Renal cortex interstitium (tissue), 11 donors: ENCODE measurements at regions not wholly inside any gene's neighbourhood (a gene's known extent, or its start where the extent isn't known, plus 50 kb on each side); places are given as distances from the start of the nearest gene placed in this dataset.
A peak's percentile ranks its signal among the peaks of the same experiment; 100 is the strongest.
"Not testable (repeated sequence)": the region's sequence is repeated elsewhere in the genome, so short reads cannot be mapped to it uniquely, and the experiment has no call there.

Experiments used
- DNase-seq, 11 donors: peaks; one replicate each; pipeline ENCODE4 v3.0.0-alpha.2; 2013; ENCODE audit warnings: low read depth in 9 of 11, low spot score in 4 of 11; ENCODE audit errors: extremely low read depth in 1 of 11

DNA sequence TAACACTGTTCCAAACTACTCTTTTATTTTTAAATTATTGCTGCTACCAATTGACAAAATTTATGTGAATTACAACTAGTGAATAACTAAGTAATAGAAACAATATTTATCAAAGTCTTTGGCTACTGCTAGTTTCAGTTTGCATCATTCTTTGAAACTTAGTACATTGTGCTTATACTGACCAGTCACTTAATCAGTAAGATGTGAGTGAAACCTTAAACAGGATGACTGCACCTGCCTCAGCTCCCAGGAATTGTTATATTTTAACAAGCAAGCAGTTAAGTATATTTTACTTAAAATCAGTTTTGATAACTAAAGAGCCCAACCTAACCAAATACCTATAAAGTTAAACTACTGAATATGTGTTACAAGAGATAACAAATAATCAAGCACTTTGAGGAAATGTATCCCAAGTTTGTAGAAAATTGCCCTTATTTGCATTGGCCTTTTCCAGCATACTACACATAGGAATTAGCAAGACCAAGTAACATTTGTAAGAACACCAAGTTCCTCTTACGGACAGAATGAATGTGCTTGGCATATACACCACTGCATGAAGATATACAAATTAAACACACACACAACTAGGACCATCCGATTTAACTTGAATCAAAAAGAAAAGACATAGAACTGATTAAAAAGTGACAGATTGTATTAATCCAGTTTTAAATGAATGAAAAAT, 545.5 kb upstream of the DAB2 start:
- no peak for DNase-seq

DNA sequence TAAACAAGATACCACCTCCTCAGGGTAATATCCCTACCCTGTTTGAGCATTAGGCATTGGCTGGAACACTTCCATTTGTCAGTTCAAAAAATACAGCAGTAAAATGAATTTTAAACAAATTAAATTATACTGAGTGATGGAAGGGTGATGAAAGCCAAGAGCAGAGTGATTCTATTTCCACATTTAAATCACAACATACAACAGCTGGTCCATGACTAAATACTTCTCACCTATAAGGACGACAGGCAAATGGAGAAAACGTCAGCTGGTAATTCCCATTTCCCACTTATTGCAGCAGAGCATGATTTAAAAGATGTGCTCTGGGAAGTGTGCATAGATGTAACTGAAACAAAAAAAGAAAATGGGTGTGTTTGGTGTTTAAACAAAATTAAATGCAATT, 543.6 kb upstream of the DAB2 start:
- DNase-seq, result no peak

DNA sequence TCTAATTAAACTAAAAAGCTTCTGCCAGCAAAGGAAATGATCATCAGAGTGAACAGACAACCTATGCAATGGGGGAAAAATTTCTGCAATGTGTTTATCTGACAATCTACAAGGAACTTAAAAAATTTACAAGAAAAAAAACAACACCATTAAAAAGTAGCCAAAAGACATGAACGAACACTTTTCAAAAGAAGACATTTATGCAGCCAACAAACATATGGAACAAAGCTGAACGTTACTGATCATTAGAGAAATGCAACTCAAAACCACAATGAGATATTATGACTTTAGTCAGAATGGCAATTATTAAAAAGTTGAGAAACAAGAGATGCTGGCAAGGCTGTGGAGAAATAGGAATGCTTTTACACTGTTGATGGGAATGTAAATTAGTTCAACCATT, 530.4 kb upstream of the DAB2 start:
- no peak for DNase-seq

DNA sequence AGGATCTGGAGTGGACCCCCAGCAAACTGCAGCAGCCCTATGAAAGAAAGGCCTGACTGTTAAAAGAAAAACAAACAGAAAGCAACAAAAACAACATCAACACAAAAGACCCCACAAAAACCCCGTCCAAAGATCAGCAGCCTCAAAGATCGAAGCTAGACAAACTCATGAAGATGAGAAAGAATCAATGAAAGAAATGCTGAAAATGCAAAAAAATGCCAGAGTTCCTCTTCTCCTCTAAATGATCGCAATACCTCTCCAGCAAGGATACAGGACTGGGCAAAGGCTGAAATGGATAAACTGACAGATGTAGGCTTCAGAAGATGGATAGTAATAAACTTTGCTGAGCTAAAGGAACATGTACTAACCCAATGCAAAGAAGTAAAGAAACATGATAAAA, 526.3 kb upstream of the DAB2 start:
- DNase-seq, result no peak

DNA sequence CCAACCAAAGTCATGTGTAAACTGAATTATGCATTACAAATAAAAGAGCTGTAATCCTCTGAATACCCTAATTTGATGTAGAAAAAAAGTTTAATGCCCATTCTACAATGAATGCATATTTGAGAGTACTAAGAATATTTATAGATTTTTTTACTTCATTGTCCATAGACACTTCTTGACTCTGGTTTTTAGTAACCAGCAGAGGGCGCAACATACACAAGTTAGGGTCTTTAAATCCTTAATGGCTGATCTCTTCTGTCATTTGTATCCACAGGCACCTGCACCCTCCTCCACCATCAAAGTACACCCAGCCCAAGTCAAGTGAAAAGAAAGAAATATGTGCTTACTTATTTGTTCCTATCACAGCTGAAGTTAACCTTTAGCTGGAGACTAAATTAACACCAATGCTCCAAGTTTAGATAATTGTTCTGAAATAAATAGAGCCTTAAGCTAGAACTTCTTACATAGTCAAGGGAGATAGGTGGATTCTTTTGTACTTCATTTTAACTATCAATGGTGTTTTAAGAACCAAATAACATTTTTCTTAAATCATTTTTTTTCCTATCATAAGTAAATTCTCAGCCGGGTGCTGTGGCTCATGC, 524.2 kb upstream of the DAB2 start:
- peak; percentile 29 to 63 (median 44) for DNase-seq

DNA sequence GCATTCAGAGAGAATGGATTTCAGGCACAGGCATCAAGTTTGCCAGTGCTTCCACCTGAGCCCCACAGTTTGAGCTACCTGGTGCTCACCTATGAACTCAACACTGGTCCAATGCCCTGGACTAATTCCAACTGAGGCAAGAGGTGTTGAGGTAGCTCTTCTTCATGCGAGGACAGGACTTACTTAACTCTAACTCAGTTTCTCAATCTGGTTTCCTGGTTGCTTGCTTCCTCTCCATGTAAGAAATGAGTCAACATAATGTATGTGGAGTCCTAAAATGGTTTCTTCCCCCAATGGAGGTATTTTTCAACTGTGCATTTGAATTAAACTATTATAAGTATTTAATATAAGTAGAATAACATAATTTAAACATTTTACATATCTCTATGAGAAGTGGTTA, 523.6 kb upstream of the DAB2 start:
- DNase-seq, result no peak

DNA sequence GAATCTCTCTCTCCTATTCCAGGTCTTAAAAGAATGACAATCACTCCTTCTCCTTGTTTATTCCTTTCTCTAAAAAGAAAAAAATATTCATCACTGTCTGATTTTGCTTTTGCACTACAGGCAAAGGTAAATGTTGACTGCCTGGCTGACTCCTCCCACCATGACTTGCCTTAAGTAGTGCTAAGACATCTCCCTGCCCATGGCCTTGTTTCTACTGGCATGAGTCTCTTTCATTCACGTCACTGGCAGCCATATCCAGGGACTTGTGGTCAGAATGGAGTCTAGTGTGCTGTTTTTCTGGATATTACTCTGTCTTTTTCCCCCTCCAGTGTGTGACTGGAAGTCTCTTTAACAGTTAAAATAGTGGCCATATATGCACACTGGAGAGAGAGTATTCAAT, 522.9 kb upstream of the DAB2 start:
- DNase-seq, result no peak

DNA sequence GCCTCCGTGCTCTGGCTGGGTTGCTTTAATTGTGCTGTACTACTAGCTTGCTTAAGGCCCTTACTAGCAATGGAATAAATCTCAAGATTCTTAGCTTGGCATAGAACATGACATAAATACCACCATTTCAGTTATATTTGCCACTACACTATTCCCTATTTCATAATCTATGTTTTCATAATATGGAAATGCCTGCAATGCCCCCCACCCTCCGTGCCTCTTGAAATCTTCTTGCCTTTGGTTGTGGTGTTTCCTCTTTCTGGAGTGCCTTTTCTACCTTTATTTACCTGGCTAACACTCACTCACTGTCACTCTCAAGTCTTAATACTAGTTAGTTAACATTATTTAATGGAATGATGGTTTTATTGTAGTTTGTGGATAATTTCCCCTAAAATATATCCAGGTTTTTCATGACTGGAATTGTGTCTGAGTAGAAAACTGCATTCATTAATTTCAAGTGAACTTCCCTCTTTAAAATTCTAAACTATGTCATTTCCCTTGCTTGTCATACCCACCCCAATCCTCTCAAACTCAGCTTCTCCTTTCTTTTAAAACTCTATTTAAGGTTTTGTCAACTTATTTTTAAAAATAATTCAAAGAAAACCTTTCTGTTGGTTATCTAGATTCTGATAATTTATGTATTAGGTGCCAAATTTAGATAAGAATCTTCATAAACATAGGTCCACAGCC, 521.7 kb upstream of the DAB2 start:
- DNase-seq, result no peak

DNA sequence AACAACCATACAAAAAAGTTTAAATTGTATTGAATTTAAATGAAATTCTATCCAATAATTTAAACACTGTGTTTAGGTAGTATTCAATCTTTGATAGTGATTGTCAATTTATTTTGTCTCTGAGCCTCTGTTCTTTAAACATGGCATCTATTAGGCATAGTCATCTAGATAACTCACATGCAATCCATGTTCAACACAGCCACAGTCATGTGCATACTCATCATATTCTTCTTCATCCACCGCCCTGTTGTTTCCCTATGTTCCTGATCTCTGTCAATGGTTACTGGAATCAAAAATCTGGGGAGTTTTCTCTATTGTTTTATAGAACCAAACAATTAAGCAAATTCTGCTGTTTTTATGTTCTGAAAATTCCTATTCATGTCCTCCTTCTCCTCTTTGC, 521.1 kb upstream of the DAB2 start:
- DNase-seq, result no peak

DNA sequence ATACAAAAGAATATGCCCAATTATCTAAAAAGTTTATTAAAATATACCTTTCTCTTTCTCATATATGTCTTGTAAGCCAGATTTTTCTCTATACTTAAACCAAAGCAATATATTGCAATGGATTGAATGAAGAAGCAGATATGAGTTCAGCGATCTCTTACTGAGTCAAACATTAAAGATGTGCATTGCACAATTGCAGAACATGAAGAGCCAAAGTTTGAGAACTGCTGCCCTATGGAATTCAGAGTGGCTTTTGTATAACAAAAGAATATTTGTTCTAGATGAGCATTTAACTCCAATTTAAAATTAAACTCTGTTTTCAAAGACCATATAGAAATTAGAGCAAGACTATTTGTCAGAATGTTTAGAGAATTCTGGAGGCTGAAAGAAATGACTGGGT, 519.0 kb upstream of the DAB2 start:
- DNase-seq, result no peak

DNA sequence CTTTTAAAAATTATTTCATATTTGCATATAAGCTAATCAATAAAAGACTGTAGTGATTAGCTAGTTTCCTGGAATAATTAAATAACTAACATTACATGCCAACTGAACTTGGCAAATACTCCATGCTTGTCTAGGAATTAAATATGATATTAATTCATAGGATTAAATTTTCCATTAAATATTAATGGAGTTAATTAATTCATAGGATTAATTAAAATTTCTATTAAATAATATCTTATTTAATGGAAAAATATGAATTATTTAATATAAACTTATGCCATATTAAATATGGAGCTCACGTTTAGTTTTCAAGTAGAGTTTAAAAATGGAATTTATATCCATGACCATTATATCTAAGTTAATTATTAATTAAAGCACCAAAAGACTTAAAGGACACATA, 517.8 kb upstream of the DAB2 start:
- no peak for DNase-seq

DNA sequence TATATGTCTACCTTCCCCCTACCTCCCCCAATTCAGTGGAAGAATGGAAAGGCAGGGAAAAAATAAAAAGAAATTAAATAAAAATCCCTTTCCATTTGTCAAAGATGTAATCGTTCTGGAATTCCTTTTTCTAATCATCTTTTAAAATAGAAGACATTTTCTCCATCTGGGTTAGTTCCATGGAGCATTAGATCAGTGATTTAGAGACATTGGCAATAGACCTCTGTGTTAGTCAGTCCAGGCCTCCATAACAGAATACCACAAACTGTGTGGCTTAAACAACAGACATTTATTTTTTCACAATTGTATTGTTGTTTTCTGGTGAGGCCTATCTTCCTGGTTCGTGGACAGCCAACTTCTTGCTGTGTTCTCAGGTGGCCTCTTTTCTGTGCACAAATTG, 516.6 kb upstream of the DAB2 start:
- DNase-seq, result no peak

DNA sequence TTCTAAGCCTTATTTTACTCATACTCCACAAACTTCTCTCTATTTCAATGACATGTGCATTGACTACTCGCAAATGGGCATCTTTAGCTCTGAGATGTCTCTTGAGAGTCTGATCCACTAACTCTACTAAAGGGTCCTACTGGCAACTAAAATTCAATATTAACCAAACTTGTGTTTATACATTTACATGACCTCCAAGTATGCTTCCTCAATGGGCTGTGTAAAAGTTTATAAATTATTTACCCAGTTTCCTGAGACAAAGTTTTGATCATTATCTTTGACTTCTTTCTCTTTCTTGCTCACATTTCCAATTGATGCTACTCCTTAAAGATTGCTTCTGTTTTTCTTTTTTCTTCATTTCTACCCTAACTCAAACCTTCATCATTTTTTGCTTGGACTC, 510.1 kb upstream of the DAB2 start:
- no peak for DNase-seq

DNA sequence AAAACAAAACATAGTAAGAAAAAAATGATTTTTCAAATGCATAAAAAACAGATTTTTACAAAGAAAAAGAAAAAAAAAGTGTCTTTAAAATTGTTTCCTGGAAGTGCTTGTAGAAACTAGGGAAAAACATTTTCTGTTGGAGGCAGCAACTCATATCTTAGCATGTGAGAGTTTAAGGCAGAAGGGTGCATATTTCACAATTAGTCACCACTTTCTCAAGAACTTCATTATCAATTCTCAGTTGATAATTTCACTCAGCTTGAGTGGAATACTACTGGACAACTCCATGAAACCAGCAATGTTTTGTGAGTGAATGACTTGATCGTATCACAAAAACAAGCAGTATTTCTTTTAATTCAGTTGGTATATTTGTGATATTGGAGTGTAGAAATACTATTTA, 508.3 kb upstream of the DAB2 start:
- DNase-seq, result no peak

DNA sequence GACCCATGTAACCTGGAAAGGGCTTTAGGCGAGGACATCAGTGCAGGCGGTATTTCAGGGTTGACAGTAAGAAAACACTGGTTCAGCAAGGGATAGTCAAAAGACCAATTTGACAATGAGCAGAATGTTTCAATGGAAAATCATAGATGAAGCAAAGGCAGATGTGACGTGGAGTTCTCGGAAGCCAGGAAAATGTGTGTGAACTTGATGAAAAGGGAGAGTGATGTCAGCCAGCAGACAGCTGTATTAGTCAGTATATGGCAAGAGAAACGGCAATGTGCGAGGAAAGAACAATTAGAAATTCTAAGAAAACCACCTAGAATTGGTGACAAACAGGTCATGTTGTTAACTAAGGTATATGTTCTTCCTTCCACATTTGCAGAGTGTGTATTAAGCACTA, 503.9 kb upstream of the DAB2 start:
- no peak for DNase-seq

DNA sequence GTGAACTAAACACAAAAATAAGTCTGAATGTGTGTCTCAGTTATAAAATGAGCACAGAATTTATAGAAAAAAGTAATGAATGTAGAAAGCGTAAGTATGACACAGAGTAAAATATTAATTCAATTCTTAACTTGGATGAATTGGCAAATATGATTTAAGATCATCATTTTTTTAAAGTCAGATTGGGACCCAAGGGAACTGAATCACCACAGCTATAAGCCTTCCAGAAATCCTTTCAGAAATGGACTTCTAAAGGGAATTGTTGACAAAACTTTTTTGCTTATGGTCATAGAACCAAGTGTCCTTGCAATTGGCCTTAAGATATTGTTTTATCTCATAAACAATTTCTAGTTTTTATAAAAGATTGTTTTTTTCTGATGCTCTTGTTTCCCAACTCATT, 495.1 kb upstream of the DAB2 start:
- no peak for DNase-seq

DNA sequence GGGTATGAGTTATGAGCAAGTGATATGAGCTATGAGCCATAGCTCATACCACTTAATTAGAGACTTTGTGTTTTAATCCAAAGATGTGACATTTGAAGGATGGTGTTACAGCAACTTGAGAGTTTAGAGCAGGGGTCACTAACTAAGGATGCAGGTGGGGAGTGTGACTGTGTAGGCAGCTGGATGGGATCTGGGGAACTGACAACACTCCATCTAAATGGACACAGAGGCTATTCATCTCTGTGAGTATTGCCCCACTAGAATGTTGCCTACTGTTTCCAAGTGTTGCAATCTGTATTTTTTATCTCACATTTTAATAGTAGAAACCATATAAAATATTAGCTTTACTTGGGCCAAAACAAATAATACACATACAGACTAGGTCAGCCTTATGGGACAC, 488.1 kb upstream of the DAB2 start:
- DNase-seq, result peak in 1 of 11 donors; percentile 3

DNA sequence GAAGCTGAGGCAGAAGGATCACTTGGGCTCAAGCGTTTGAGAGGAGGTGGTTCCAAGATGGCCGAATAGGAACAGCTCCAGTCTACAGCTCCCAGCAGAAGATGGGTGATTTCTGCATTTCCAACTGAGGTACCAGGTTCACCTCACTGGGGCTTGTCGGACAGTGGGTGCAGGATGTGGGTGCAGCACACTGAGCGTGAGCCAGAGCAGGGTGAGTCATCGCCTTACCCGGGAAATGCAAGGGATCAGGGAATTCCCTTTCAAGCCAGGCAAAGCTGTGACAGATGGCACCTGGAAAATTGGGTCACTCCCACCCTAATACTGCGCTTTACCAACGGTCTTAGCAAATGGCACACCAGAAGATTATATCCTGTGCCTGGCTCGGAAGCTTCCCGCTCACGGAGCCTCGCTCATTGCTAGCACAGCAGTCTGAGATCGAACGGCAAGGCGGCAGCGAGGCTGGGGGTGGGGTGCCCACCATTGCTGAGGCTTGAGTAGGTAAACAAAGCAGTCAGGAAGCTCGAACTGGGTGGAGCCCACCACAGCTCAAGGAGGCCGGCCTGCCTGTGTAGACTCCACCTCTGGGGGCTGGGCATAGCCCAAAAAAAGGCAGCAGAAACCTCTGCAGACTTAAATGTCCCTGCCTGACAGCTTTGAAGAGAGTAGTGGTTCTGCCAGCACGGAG, 482.6 kb upstream of the DAB2 start:
- not testable (repeated sequence) for DNase-seq

DNA sequence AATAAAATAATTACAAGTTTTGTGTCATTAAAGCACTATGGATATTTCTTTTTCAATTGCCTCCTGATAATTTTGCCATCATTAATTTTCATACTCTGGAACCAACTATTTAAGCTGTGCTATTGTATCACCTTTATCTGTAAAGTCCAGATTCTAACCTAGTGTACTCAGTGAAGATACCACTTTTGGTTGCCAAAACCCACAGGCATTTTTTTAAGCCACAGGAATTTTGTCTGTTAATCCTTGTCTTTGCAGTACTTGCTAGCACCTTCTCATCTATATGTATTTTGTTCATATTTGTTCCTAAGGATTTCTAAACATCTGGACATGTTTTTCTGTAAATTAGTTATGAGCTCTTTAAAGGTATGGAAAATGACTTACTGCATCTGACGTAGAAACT, 481.4 kb upstream of the DAB2 start:
- no peak for DNase-seq

DNA sequence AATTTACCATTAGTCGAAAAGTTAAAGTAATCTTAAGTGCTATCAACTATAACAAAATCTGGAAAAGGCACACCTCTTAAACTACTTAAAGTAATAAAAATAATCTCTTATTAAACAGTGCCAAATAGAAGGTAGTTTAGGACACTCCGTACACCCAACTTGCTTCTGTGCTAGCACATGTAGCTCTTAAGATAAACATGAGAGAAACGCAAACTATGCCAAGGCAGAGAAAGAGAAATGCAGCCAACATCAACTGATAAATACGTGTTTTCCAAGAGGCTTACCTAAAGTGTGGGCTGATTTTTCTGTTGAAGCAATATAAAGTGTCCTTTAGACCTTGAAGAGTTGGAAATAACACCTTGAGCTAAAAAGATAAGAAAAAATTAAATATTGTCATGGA, 480.6 kb upstream of the DAB2 start:
- DNase-seq, result no peak
